IPS-18a (cell line): ENCODE measurements at regions not wholly inside any gene's neighbourhood (a gene's known extent, or its start where the extent isn't known, plus 50 kb on each side); places are given as distances from the start of the nearest gene placed in this dataset.

Source experiments
- H3K27ac ChIP-seq: one replicate; pipeline ENCODE4 v1.5.1; 2013; ENCODE audit warnings: low read length
- H3K27me3 ChIP-seq: one replicate; pipeline ENCODE4 v1.6.1; 2013; ENCODE audit warnings: mild to moderate bottlenecking, low read length; ENCODE audit not compliant: control insufficient read depth, insufficient read depth
- H3K36me3 ChIP-seq: one replicate; pipeline ENCODE4 v1.6.1; 2013; ENCODE audit warnings: low read depth, low read length; ENCODE audit not compliant: control insufficient read depth
- H3K4me1 ChIP-seq: one replicate; pipeline ENCODE4 v1.6.1; 2013; ENCODE audit warnings: low read depth, low read length; ENCODE audit not compliant: control insufficient read depth
- H3K4me3 ChIP-seq: one replicate; pipeline ENCODE4 v1.5.1; 2013; ENCODE audit warnings: low read length
- H3K9ac ChIP-seq: one replicate; pipeline ENCODE4 v1.6.1; 2013; ENCODE audit warnings: mild to moderate bottlenecking, low read length, moderate library complexity
- H3K9me3 ChIP-seq: one replicate; pipeline ENCODE4 v1.6.1; 2013; ENCODE audit warnings: low read depth, low read length; ENCODE audit not compliant: control insufficient read depth

DNA sequence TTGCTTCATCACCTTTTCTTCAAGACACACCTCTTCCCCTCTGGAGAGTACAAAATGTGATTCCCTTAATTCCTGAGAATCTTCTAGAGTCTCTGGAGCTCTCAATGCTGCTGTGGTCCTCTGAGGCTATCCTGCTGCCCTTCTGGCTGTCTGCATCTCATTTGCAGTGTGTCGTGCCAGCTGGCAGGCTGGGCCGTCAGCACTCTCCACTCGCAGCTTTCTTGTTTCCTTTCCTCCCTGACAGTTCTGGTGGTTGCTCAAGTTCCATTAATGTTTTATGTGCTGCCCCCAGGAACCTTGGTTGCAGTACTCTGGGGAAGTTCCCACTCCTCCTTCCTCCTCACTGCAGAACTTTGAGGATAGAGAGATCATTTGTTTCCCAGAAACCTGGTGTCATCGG is 210.8 kb upstream of the ROPN1 start:
- H3K27ac ChIP-seq, result no peak overlapping the region
- peaks cover 8% of the 10 kb centered on the region for H3K4me1 ChIP-seq
- no peaks in the 10 kb centered on the region for H3K27me3 ChIP-seq
- H3K9ac ChIP-seq, result no peak overlapping the region
- no peak overlapping the region for H3K4me3 ChIP-seq
- H3K9me3 ChIP-seq, result no peaks in the 10 kb centered on the region
- H3K36me3 ChIP-seq, result no peaks in the 10 kb centered on the region

- Histone ChIP-seq H3K9ac (no peak overlapping the region), H3K4me3 (no peak overlapping the region), H3K27ac (no peak overlapping the region), H3K27me3 (no peaks in the 10 kb centered on the region), H3K36me3 (no peaks in the 10 kb centered on the region), H3K9me3 (no peaks in the 10 kb centered on the region), H3K4me1 (peaks cover 8% of the 10 kb centered on the region)
Observed at GRCh38 chr3:124203292-124203691, 211.4 kb upstream of the ROPN1 start.

DNA sequence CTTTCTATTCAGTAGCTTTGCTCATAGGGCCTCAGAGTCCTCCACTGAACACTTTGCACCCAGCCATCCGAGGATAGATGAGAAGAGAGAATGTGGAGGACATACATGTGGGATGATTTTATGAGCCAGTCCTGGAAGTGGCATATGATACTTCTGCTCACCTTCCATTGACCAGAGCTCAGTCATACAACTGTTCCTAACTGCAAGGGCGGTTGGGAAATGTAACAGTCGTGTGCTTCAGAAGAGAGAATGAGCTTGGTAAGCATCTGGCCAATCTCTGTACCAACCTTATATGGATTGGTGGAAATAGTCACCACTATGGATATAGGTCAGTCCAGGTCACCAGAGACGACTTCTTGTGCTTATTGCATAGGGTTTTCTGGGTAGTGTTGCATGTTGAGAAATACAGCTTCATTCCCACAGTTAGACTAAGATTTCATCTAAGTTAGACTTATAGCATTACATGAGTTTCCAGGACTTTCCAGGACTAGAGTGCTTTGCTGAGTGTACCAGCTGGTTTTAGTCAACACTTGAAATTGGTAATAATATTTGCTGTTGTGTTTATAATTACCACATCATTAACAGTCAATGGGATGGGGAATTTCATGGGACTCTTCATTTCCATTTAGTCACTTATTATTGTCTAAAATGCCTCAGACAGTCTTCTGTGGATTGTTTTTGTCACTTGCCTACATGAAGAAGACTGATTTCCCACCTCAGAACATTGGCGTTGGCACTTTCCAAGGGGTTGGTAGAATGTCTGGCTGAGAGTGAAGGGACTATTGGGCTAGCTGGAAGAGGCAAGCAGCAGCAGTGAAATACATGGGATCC is 214.5 kb upstream of the ROPN1 start:
- no peak overlapping the region for H3K4me3 ChIP-seq
- H3K9me3 ChIP-seq, result no peaks in the 10 kb centered on the region
- peaks cover 5% of the 10 kb centered on the region for H3K4me1 ChIP-seq
- no peak overlapping the region for H3K27ac ChIP-seq
- H3K36me3 ChIP-seq, result no peaks in the 10 kb centered on the region
- H3K27me3 ChIP-seq, result no peaks in the 10 kb centered on the region
- no peak overlapping the region for H3K9ac ChIP-seq

DNA sequence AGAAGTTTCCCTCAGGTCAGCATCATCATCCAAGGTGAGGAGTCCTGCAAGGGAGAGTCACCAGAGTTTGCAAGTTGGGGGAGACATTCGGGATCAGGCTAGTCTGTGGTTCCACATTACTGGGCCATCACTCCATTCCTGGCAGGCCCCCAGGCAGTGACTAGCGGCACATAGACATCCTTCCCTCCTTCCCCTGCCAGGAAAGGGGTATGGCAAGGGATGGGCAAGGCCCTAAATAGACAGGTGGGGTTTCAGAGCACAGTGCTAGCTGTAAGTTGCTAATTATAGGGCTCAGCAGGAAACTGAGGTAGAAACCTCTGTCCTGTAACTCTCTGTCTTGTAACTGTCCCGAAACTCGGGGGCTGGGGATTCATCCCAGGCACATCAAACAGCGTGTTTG is 215.2 kb upstream of the ROPN1 start:
- no peak overlapping the region for H3K9ac ChIP-seq
- H3K4me1 ChIP-seq, result peaks cover 5% of the 10 kb centered on the region
- no peaks in the 10 kb centered on the region for H3K36me3 ChIP-seq
- H3K27me3 ChIP-seq, result no peaks in the 10 kb centered on the region
- no peak overlapping the region for H3K4me3 ChIP-seq
- no peaks in the 10 kb centered on the region for H3K9me3 ChIP-seq
- no peak overlapping the region for H3K27ac ChIP-seq

GRCh38 chr3:124207873-124208485 is 216.1 kb upstream of the ROPN1 start:
- Histone ChIP-seq H3K4me3 (no peak overlapping the region), H3K9ac (no peak overlapping the region), H3K9me3 (no peaks in the 10 kb centered on the region), H3K36me3 (no peaks in the 10 kb centered on the region), H3K27me3 (no peaks in the 10 kb centered on the region), H3K4me1 (peaks cover 8% of the 10 kb centered on the region), H3K27ac (no peak overlapping the region)

GRCh38 chr3:124209426-124209825 is 217.5 kb upstream of the ROPN1 start:
- Histone ChIP-seq H3K9ac (no peak overlapping the region), H3K27ac (no peak overlapping the region), H3K36me3 (no peaks in the 10 kb centered on the region), H3K4me1 (peaks cover 3% of the 10 kb centered on the region), H3K4me3 (no peak overlapping the region), H3K27me3 (no peaks in the 10 kb centered on the region), H3K9me3 (no peaks in the 10 kb centered on the region)

DNA sequence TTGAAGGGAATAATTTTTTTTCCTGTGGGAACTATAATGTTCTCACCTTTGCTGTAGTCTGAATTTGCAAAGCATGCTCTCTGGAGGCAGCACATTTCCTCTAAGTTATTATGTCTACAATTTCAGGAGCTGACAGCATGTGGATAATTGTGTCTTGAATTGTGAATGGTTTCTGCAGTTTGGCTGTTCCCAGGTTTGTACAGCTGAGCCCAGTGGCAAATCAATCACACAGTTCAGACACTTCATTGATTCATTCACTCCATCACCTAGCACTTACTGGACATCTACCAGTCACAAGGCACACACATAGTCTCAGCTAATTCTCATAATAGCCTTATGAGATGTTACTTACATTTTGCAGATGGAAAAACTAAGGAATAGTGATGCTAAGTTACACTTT is 219.0 kb upstream of the ROPN1 start:
- H3K9ac ChIP-seq, result no peak overlapping the region
- peaks cover 3% of the 10 kb centered on the region for H3K4me1 ChIP-seq
- H3K27ac ChIP-seq, result no peak overlapping the region
- H3K4me3 ChIP-seq, result no peak overlapping the region
- no peaks in the 10 kb centered on the region for H3K27me3 ChIP-seq
- H3K36me3 ChIP-seq, result no peaks in the 10 kb centered on the region
- no peaks in the 10 kb centered on the region for H3K9me3 ChIP-seq

GRCh38 chr3:124213641-124214040 is 221.7 kb upstream of the ROPN1 start:
- Histone ChIP-seq H3K4me1 (peaks cover 3% of the 10 kb centered on the region), H3K36me3 (no peaks in the 10 kb centered on the region), H3K9me3 (no peaks in the 10 kb centered on the region), H3K9ac (no peak overlapping the region), H3K27ac (no peak overlapping the region), H3K4me3 (no peak overlapping the region), H3K27me3 (no peaks in the 10 kb centered on the region)

- Histone ChIP-seq H3K27ac (no peak overlapping the region), H3K27me3 (no peaks in the 10 kb centered on the region), H3K9ac (no peak overlapping the region), H3K9me3 (no peaks in the 10 kb centered on the region), H3K4me3 (no peak overlapping the region), H3K4me1 (no peaks in the 10 kb centered on the region), H3K36me3 (no peaks in the 10 kb centered on the region)
Observed at GRCh38 chr3:124217542-124217941, 225.6 kb upstream of the ROPN1 start.

GRCh38 chr3:124221422-124221821 is 229.5 kb upstream of the ROPN1 start:
- no peaks in the 10 kb centered on the region for H3K9me3 ChIP-seq
- H3K36me3 ChIP-seq, result no peaks in the 10 kb centered on the region
- no peak overlapping the region for H3K4me3 ChIP-seq
- no peak overlapping the region for H3K9ac ChIP-seq
- no peaks in the 10 kb centered on the region for H3K4me1 ChIP-seq
- no peak overlapping the region for H3K27ac ChIP-seq
- H3K27me3 ChIP-seq, result no peaks in the 10 kb centered on the region

DNA sequence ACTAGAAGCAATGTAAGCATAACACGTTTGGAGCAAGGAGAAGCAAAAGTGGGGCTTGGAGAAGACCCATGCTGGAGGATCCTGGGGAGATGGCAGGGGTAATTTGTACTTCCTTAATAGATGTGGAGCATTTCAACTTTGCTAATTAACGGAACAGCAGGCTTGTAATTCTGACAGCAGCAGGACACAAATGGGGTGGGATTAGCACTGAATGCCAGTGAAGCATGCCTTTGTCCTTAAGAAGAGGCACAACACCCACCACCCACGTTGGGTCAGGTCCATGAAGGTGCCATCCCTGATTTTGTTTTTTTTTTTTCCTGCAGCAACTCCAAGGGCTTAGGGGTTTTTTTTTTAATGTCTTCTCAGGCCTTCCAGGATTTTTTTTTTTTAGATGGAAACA is 231.9 kb upstream of the ROPN1 start:
- H3K9ac ChIP-seq, result no peak overlapping the region
- no peaks in the 10 kb centered on the region for H3K9me3 ChIP-seq
- no peaks in the 10 kb centered on the region for H3K27me3 ChIP-seq
- H3K27ac ChIP-seq, result no peak overlapping the region
- H3K36me3 ChIP-seq, result no peaks in the 10 kb centered on the region
- H3K4me1 ChIP-seq, result no peaks in the 10 kb centered on the region
- H3K4me3 ChIP-seq, result no peak overlapping the region

GRCh38 chr3:124227150-124227630 is 235.3 kb upstream of the ROPN1 start:
- no peaks in the 10 kb centered on the region for H3K27me3 ChIP-seq
- H3K27ac ChIP-seq, result no peak overlapping the region
- H3K36me3 ChIP-seq, result no peaks in the 10 kb centered on the region
- no peaks in the 10 kb centered on the region for H3K9me3 ChIP-seq
- no peak overlapping the region for H3K4me3 ChIP-seq
- H3K9ac ChIP-seq, result no peak overlapping the region
- peaks cover 9% of the 10 kb centered on the region for H3K4me1 ChIP-seq
